HepG2 (cell line): ENCODE measurements at regions not wholly inside any gene's neighbourhood (a gene's known extent, or its start where the extent isn't known, plus 50 kb on each side); places are given as distances from the start of the nearest gene placed in this dataset.

Experiments
- KLF12 ChIP-seq: sonication (generic); formaldehyde crosslinking; IDR thresholded peaks from 2 replicates; pipeline ENCODE4 v1.4.0; 2020; ENCODE audit warnings: missing genetic modification reagents, borderline replicate concordance
- UBTF ChIP-seq: sonication (generic); formaldehyde crosslinking; IDR thresholded peaks from 2 replicates; pipeline ENCODE4 v1.4.0; 2020; ENCODE audit warnings: mild to moderate bottlenecking, missing genetic modification reagents
- ZFP41 ChIP-seq: sonication (generic); formaldehyde crosslinking; IDR thresholded peaks from 2 replicates; pipeline ENCODE4 v1.4.0; 2020; ENCODE audit warnings: mild to moderate bottlenecking, missing genetic modification reagents, borderline replicate concordance
- ZNF318 ChIP-seq: sonication (generic); formaldehyde crosslinking; IDR thresholded peaks from 2 replicates; pipeline ENCODE4 v1.4.0; 2020; ENCODE audit warnings: mild to moderate bottlenecking, missing genetic modification reagents
- ZNF546 ChIP-seq: sonication (generic); formaldehyde crosslinking; conservative IDR thresholded peaks from 2 replicates; pipeline ENCODE4 v1.8.1; 2023; ENCODE audit warnings: mild to moderate bottlenecking, missing genetic modification reagents

- TF ChIP-seq KLF12 (CRISPR knock-in tag) (no peak), UBTF (CRISPR knock-in tag) (no peak), ZNF318 (CRISPR knock-in tag) (no peak), ZFP41 (CRISPR knock-in tag) (no peak), ZNF546 (CRISPR knock-in tag) (no peak)
- TF ChIP-seq, all 625 proteins: peak for 0
Observed at GRCh38 chr4:55747793-55748192, 71.8 kb upstream of the EXOC1L start (continued).
